Lung (tissue), 11 donors: ENCODE measurements at regions not wholly inside any gene's neighbourhood (a gene's known extent, or its start where the extent isn't known, plus 50 kb on each side); places are given as distances from the start of the nearest gene placed in this dataset.
A peak's percentile ranks its signal among the peaks of the same experiment; 100 is the strongest.

Source experiments
- ATAC-seq: fragments of 200-7000 bp; cut with Tn5 transposase; one replicate; pipeline ENCODE4 v1.9.1; 2020; ENCODE audit warnings: moderate number of reproducible peaks; ENCODE audit not compliant: insufficient read depth, low FRiP score
- DNase-seq, 3 donors: peaks; one replicate each; pipeline ENCODE4 v3.0.0-alpha.2; 2013 to 2017
- H3K27ac ChIP-seq, 2 donors: one replicate each; pipeline ENCODE4 v1.5.1; 2013; ENCODE audit warnings: mild to moderate bottlenecking in 2 of 2, moderate library complexity in 2 of 2, control low read depth in 1 of 2, inconsistent platforms in 1 of 2, low read depth in 1 of 2, low read length in 1 of 2
- H3K27me3 ChIP-seq, 3 donors: one replicate each; pipeline ENCODE4 v1.5.1; 2013; ENCODE audit warnings: low read length in 2 of 3; ENCODE audit not compliant: control insufficient read depth in 3 of 3, insufficient read depth in 3 of 3
- H3K36me3 ChIP-seq, 4 donors: one replicate each; pipeline ENCODE4 v1.5.1; 2013; ENCODE audit warnings: low read length in 4 of 4, mild to moderate bottlenecking in 1 of 4, moderate library complexity in 1 of 4; ENCODE audit not compliant: control insufficient read depth in 4 of 4, insufficient read depth in 4 of 4
- H3K4me1 ChIP-seq, 5 donors: one replicate each; pipeline ENCODE4 v1.5.1; 2013; ENCODE audit warnings: low read length in 5 of 5, mild to moderate bottlenecking in 2 of 5, moderate library complexity in 1 of 5; ENCODE audit not compliant: control insufficient read depth in 5 of 5, insufficient read depth in 5 of 5
- H3K4me3 ChIP-seq: one replicate; pipeline ENCODE4 v1.5.1; 2013; ENCODE audit warnings: mild to moderate bottlenecking, control low read depth, moderate library complexity
- H3K9ac ChIP-seq, 2 donors: one replicate each; pipeline ENCODE4 v1.5.1; 2013; ENCODE audit warnings: low read length in 2 of 2, control low read depth in 1 of 2; ENCODE audit not compliant: insufficient read depth in 1 of 2
- H3K9me3 ChIP-seq, 4 donors: one replicate each; pipeline ENCODE4 v1.5.1; 2013; ENCODE audit warnings: low read length in 3 of 4, mild to moderate bottlenecking in 1 of 4, moderate library complexity in 1 of 4; ENCODE audit not compliant: control insufficient read depth in 4 of 4, insufficient read depth in 3 of 4
- WGBS, 2 donors: extraction: QIAGEN DNeasy Blood & Tissue Kit; methylation state at CpG; one replicate each; pipeline ENCODE4 v1.1.7; 2013; 5-methylcytosine and 5-hydroxymethylcytosine counted together
- TF ChIP-seq, protein P1 (sequence below): IDR thresholded peaks from 2 replicates; pipeline ENCODE4 v1.5.1; 2012; ENCODE audit warnings: mild to moderate bottlenecking; ENCODE audit errors: control extremely low read depth, extremely low read depth
- donor health status: control.
- donor health status: control.
- donor health status: Bipolar disorder and iron deficiency.
- donor health status: healthy.
- donor health status: DM: yes; HTN: yes; CAD: no.

DNA sequence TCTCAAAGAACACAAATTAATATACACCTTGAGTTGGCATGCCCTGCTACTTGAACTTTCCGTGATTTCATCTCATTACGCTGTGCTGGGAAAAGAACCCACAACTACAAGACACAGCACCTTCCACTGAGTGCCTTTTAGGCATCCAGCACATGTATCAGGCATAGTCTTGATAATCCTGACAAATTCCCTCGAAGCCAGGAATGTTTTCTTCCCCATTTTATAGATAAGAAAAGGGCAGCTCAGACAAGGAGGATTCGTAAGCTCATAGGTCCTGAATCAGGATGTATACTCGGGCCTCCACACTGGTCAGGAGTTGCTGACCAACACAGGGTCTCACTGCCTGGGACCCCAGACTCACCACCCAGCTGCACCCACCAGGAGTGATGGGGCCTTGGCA, 368.6 kb downstream of the TNS3 start:
- H3K4me3 ChIP-seq = no peak overlapping the region
- no peak for ATAC-seq
- H3K36me3 ChIP-seq = no peaks in the 10 kb centered on the region
- WGBS, 2 donors = 89 to 91% methylated on average over 5 of the region's 5 CpGs
- H3K4me1 ChIP-seq = peaks cover 0 to 9% (median 2%) of the 10 kb centered on the region in 5 donors
- no peak for DNase-seq
- no peaks in the 10 kb centered on the region for H3K27me3 ChIP-seq
- H3K9ac ChIP-seq = no peak overlapping the region
- no peak overlapping the region for H3K27ac ChIP-seq
- TF ChIP-seq, protein P1, sequence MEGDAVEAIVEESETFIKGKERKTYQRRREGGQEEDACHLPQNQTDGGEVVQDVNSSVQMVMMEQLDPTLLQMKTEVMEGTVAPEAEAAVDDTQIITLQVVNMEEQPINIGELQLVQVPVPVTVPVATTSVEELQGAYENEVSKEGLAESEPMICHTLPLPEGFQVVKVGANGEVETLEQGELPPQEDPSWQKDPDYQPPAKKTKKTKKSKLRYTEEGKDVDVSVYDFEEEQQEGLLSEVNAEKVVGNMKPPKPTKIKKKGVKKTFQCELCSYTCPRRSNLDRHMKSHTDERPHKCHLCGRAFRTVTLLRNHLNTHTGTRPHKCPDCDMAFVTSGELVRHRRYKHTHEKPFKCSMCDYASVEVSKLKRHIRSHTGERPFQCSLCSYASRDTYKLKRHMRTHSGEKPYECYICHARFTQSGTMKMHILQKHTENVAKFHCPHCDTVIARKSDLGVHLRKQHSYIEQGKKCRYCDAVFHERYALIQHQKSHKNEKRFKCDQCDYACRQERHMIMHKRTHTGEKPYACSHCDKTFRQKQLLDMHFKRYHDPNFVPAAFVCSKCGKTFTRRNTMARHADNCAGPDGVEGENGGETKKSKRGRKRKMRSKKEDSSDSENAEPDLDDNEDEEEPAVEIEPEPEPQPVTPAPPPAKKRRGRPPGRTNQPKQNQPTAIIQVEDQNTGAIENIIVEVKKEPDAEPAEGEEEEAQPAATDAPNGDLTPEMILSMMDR = no peak
- H3K9me3 ChIP-seq = no peaks in the 10 kb centered on the region

DNA sequence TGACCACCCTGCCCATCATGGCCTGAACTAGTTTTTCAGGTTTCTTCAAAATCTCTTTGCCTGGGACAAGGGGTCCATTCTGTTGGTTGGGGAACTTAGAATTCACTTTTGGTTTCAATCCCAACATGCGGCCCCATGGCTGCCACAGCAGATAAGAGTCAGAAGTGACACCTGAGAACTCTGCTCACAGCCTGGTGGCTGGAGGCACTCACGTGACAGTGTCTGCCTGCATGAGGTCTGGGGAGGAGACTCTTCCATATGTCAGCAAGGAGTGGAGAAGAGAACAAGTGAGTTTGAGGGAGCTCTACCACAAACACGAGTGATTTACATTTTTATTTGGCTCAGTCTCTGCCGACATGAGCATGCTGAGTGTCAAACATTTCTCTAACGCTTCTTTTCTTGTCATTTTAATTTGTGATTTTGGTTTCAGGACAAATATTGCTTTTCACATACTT, 370.4 kb downstream of the TNS3 start:
- H3K27me3 ChIP-seq = no peaks in the 10 kb centered on the region
- H3K36me3 ChIP-seq = no peaks in the 10 kb centered on the region
- H3K9ac ChIP-seq = no peak overlapping the region
- DNase-seq = peak; percentile 24 to 52 (median 31)
- no peak overlapping the region for H3K27ac ChIP-seq
- no peak overlapping the region for H3K4me3 ChIP-seq
- no peak for ATAC-seq
- H3K4me1 ChIP-seq = peaks cover 0 to 9% (median 2%) of the 10 kb centered on the region in 5 donors
- no peaks in the 10 kb centered on the region for H3K9me3 ChIP-seq
- TF ChIP-seq, protein P1 = no peak
- WGBS, 2 donors = 39 to 65% methylated on average over 5 of the region's 5 CpGs

DNA sequence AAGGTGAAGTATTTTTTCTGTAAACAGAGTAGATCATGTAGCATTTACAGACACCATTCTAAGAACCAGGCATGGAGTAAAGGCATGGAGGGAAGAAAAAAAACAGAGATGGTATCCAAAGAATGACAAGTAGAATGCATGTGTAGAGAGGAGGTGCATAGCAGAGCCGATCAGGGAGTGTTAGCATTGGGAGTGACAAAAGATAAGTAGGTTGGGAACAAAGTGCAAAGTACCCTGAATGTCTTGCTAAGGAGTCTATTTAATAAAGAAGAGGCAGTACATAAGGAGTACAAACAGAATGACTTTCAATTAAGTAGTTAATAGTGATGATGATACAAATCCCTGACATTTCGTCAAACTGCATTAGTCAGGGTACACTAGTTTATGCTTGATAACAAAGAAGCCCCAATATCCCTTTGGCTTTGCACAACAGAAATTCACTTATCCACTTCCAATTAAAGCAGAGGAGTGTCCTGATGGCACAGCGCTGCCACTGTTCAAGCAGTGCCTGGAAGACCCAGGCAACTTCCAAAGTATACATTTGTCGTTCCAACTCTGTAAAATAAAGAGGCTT, 371.5 kb downstream of the TNS3 start:
- Histone ChIP-seq H3K9ac (no peak overlapping the region), H3K27ac (no peak overlapping the region), H3K36me3 (no peaks in the 10 kb centered on the region), H3K27me3 (no peaks in the 10 kb centered on the region), H3K9me3 (no peaks in the 10 kb centered on the region), H3K4me3 (no peak overlapping the region), H3K4me1 (peaks cover 0 to 9% (median 2%) of the 10 kb centered on the region in 5 donors)
- ATAC-seq = no peak
- no peak for DNase-seq
- WGBS, 2 donors = 70 to 71% methylated on average over 4 of the region's 4 CpGs
- TF ChIP-seq, protein P1 = no peak

DNA sequence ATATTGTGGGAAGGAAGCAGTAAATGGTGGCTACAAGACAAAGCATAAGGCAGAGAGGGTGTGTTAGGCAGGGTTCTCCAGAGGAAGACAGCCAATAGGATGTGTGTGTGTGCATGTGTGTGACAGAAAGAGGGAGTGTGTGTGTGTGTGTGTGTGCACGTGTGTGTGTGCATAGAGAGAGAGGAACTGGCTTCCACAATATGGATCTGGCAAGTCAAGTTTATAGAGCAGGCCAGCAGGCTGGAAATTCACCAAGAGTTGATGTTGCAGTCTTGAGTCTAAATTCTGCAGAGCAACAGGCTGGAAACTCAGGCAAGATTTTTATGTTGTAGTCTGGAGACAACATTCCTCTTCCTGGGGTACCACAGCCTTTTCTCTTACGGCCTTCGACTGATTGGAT, 374.0 kb downstream of the TNS3 start:
- TF ChIP-seq, protein P1 = no peak
- 87% methylated on average over 3 of the region's 3 CpGs for WGBS, 2 donors
- Histone ChIP-seq H3K4me1 (peaks cover 0 to 9% (median 2%) of the 10 kb centered on the region in 5 donors), H3K9ac (no peak overlapping the region), H3K9me3 (no peaks in the 10 kb centered on the region), H3K4me3 (no peak overlapping the region), H3K36me3 (no peaks in the 10 kb centered on the region), H3K27me3 (no peaks in the 10 kb centered on the region), H3K27ac (no peak overlapping the region)
- ATAC-seq (no peak), DNase-seq (no peak)
